ENCODE measurements at regions not wholly inside any gene's neighbourhood (a gene's known extent, or its start where the extent isn't known, plus 50 kb on each side); places are given as distances from the start of the nearest gene placed in this dataset.
A peak's percentile ranks its signal among the peaks of the same experiment; 100 is the strongest.
"Not testable (repeated sequence)": the region's sequence is repeated elsewhere in the genome, so short reads cannot be mapped to it uniquely, and the experiment has no call there.

GRCh38 chr7:46774515-46774914, 807.4 kb downstream of the TNS3 start:
- no peak for DNase-seq (ENCODE audit: low read depth in 2 of 3, low spot score in 2 of 3)

DNA sequence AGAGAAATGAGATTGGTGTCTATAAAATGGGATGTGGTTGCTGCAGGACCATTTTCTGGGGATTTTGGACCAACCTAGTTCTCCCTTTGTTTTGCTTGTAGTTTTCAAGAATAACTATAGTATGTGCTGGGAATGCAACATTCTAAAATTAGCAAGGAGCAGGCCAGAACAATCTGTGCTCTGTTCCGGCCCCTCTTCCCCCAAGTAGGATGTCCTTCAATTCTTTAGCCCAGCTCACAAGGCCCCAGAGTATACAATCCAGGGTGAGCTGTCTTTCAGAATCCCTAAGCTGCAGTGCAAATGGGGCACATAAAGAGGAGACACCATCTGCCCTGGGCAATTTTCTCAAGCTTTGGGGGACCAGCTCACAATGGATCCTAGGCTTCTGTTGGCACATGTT, 809.1 kb downstream of the TNS3 start:
- no peak for DNase-seq (ENCODE audit: low read depth in 2 of 3, low spot score in 2 of 3)

DNA sequence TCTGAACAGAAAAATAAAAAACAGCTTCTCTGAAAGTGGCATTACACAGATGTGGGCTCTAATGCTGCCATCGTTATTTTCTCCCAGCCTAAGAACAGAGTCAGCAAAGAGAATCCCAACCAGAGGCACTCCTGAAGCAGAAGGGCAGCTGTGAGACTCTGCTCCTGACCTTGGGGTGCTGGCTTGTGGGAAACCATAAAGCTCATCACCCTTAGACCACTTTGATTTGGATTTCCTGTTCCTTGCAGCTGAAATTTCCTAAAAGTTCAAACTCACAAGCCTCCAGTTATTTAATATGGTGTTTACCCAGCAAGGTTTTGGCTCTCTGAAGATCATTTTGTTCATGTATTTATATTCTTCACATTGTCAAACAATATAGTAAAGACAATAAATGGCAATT, 814.8 kb downstream of the TNS3 start:
- no peak for DNase-seq (ENCODE audit: low read depth in 2 of 3, low spot score in 2 of 3)

DNA sequence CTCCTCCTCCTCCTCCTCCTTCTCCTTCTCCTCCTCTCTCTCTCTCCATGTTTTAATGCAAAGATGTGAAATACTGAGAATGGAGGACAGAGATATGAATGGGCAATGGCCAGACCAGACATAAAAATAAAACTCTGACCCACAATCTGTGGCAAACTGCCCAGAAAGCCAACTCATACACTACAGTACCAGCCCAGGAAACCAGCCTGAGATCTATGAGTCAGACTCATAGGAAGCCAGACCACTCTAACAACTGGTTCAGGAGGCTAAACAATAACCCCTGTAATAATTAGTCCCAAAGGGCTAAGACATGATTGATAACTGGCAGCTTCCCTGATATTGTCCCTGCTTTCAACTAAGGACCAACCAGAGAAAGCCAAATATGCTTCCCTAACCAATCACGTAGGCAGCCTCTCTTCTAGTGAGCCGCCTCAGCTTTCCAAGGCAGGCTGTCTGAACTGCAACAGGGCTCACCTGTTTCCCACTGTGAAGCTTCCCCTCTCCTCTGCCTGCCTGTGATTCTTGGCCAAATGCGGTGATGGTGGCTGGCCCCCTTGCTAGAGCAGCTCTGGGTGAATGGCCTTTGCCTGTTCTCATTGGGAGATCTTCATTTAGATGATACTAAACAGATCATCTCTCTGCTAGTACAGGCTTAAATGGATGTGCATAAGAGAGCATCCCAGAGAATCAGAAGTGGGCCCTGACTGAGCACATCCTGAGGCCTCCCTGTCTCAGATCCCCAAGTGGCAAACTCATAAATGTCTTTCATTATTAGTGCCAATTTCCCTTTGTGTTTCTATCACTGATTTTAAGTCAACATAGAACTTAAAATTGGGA, 817.6 kb downstream of the TNS3 start:
- no peak for DNase-seq (ENCODE audit: low read depth in 2 of 3, low spot score in 2 of 3)

- DNase-seq (ENCODE audit: low read depth in 2 of 3, low spot score in 2 of 3), result no peak
Measured at GRCh38 chr7:46763344-46763743, 818.6 kb downstream of the TNS3 start.

- DNase-seq (ENCODE audit: low read depth in 2 of 3, low spot score in 2 of 3), result no peak
Measured at GRCh38 chr7:46759711-46760480, 822.0 kb downstream of the TNS3 start.

DNA sequence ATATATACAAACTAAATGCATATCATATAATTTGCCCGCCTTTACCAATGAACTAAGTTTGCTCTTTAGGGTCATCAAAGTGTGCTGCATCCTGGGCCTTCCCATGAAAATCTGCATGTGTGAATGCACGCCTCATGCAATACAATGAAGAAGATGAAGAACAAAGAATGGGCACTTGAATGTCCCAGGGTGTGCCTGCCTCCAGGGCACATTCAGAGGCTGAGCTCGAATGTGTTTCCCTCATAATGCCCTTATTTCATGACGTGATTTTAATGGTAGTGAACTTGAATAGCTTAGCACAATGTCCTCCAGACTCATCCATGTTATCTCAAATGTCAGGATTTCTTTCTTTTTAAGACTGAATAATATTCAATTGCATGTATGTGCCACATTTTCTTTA, 824.9 kb downstream of the TNS3 start:
- no peak for DNase-seq (ENCODE audit: low read depth in 2 of 3, low spot score in 2 of 3)

DNA sequence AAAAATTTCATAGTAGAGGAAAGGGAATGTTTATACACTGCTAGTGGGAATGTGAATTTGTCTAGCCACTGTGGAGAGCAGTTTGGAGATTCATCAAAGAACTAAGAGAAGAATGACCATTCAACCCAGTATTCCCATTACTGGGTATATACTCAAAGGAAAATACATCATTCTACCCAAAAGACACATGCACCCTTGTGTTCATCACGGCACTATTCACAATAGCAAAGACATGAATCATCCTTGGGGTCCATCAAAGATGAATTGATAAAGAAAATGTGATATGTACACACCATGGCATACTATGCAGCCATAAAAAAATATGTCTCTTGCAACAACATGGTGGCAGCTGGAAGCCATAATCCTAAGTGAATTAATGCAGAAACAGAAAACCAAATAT, 825.7 kb downstream of the TNS3 start:
- DNase-seq (ENCODE audit: low read depth in 2 of 3, low spot score in 2 of 3), result no peak

DNA sequence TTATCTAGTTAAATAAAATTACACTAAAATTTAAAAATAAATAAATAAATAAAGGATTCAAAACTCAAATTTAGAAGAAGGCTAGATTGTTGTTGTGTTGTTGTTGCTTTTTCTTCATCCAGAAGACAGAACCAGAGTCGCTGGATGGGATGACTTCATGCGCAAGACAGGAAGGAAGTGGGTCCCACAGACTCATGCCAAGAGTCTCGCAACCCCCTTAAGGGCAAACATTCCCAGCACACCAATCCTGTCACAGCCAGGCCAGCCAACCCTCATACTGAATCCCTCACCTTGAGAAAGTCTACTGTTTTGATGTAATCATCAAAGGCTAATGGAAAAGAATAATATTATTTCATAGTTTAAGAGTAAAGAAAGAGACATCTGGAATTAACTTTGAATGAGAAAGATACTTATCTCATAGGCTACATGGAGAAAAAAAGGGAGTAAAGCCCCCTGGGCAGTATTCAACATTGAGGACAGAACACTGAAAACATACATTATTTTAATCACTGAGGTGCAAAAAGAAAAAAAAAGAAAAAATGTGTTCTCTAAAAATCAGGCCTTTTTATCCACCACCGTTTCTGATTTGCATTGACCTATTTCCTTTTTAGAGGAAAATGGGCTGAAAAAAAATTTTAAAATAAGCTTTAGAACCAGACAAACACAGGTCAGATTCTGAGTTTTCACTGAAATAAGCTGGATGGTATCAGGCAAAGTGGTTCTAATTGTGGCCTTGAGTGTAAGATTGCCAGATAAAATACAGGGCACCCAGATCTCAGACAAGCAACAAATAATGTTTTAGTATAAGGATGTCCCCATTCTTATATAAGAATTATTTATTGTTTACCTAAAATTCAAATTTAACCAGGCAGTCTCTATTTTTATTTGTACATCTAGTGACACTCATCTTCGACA, 826.5 kb downstream of the TNS3 start:
- no peak for DNase-seq (ENCODE audit: low read depth in 2 of 3, low spot score in 2 of 3)

- no peak for DNase-seq (ENCODE audit: low read depth in 2 of 3, low spot score in 2 of 3)
Measured at GRCh38 chr7:46754140-46754720, 827.7 kb downstream of the TNS3 start.

DNA sequence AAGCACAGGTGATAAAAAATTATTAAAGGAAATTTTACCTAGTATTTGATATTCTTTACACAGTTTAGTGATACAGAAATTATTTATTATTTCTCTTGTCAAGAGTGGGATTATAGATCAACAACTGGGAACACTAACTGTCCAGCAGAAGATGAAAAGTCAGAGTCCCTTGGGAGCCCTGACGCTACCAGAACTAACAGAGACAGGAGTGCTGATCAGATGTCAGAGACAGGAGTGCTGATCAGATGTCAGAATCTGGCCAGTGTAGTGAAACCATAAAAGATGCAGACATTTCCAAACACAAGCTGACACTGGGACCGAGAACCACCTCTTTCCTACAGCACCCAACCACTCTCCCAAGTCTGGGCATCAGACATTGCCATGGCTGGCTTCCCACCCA, 828.2 kb downstream of the TNS3 start:
- no peak for DNase-seq (ENCODE audit: low read depth in 2 of 3, low spot score in 2 of 3)

DNA sequence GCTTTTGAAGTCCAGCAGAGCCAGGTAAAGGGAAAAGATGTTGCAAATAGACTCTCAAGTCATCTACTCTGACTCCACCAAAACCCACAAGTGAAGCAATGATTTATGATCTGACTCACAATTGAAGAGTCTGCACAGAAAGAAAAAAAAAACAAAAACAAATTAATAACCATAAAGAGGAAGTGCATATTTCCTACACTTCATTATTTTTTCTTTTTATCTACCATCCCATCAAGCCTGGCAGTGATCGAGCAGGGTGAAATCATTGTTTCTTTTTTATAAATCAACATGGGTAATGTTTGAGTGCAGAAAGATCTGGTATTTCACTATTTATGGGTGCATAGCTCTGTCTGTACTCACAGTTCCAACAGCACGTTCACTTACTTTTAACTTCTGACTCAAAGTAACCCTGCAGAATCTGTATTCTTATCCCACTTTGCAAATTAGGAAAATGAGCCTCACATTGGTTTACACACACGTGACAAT, 829.0 kb downstream of the TNS3 start:
- peak in 2 of 3 donors; percentile 10 to 74 for DNase-seq (ENCODE audit: low read depth in 2 of 3, low spot score in 2 of 3)

GRCh38 chr7:46751927-46752723, 829.8 kb downstream of the TNS3 start:
- not testable (repeated sequence) for DNase-seq (ENCODE audit: low read depth in 2 of 3, low spot score in 2 of 3)

GRCh38 chr7:46751471-46751870, 830.4 kb upstream of the IGFBP3 start:
- DNase-seq (ENCODE audit: low read depth in 2 of 3, low spot score in 2 of 3), result no peak

DNA sequence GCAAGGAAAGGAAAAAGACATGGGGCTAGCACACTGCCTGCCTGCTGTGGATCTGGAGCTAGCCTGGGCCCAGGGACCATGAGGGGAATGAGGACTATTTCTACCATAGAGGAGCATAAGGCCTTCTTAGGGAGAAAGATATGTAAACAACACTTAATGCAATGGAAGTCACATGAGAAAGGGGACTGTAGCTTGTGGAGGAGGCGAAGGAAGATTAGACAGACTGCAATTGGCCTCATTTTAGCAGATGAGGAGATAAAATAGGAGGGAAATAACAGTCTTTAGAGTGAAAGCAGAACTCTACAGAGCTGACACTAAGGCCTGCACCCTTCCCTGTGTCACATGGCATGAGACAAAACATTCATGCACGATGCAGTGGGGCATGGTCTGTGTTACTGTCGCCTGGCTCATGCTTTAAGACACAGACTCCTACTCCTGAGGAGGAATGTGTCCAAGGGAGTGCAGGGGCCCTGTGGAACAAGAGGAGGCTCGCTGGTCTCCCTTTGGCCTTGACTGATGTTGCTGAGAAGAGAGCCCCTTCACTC, 829.3 kb upstream of the IGFBP3 start:
- DNase-seq (ENCODE audit: low read depth in 2 of 3, low spot score in 2 of 3), result no peak

- DNase-seq (ENCODE audit: low read depth in 2 of 3, low spot score in 2 of 3), result no peak
Measured at GRCh38 chr7:46747869-46748576, 827.0 kb upstream of the IGFBP3 start.

DNA sequence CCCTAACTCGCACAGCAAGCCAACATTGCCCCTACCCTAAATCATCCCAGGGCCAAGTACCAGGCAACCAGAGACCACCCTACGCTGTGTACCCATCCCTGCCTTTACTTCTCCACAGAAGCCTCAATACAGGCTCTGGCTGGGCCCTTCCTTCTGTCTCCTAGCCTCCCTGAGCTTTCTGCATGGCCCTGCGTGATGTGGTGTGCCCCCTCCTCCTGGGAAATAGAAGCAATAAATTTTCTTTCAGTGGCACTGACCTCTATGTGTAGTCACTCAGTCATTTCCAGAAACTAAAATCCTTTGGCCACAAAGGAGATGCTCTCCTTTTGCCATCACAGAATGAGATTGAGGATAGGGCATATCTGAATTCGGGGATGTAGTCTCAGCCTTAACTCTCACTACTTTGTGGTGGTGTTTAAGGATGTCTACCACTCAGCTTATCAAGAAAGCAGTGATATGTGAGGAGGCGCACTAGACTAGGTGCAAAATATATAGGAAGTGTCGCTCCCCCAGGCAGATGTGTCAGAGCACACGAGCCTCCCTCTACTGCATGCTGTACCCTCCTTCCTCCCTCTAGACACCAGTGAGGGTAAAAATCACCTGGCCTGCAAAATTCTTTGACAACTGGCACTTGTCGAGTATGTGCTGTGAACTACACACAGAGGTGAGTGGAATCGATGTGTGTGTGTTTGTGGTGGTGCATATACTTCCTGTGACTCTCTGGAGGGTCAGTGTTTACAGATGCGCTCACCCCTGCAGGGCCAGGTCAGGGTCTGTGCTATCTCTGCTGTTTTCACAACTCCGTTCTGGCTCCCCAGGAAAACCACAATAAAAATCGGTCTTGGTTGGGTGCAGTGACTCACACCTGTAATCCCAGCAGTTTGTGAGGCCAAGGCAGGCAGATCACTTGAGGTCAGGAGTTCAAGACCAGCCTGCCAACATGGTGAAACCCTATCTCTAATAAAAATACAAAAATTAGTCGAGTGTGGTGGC, 825.9 kb upstream of the IGFBP3 start:
- no peak for DNase-seq (ENCODE audit: low read depth in 2 of 3, low spot score in 2 of 3)

DNA sequence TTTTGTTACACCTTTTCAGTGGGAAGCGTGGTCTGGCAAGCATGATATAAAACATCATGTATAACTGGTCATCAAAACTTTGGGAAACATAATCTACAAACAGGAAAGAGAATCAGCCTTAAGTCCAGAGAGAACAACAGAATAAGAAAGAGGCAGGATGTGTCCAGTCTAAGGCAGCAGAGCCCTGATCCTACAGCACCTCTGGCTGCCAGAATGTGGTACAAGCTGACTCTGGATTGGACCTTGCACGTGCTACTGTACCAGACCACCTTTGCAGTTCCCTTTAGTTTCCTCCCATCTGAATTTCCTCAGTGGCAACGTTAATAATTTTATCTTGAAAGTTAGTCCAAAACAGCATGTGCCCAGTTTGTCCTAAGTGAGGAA, 824.6 kb upstream of the IGFBP3 start:
- no peak for DNase-seq (ENCODE audit: low read depth in 2 of 3, low spot score in 2 of 3)

Data from hematopoietic multipotent progenitor cell (in vitro differentiated cells).